Activated CD4-positive, alpha-beta memory T cell treated with anti-CD3 and anti-CD28 coated beads for 36 hours (primary cell): ENCODE measurements at regions not wholly inside any gene's neighbourhood (a gene's known extent, or its start where the extent isn't known, plus 50 kb on each side); places are given as distances from the start of the nearest gene placed in this dataset.

Experiments
- CTCF ChIA-PET: fragments of 350-600 bp; sonication (Branson Sonifier 250); formaldehyde crosslinking; loops from one replicate; lab custom pipeline; 2021; ENCODE audit warnings: antibody characterized with exemption, inconsistent platforms; lab: Charles Lee
- POLR2A ChIA-PET: fragments of 350-600 bp; sonication (Branson Sonifier 250); formaldehyde crosslinking; loops from one replicate; lab custom pipeline; 2021; ENCODE audit warnings: antibody characterized with exemption; lab: Charles Lee
- DNase-seq: peaks from one replicate; pipeline ENCODE4 v3.0.0-alpha.2; 2020
- H3K27ac Mint-ChIP-seq: one replicate; pipeline ENCODE4 v1.8.0; 2021; ENCODE audit warnings: mixed read lengths
- H3K27me3 Mint-ChIP-seq: one replicate; pipeline ENCODE4 v1.8.0; 2021; ENCODE audit warnings: mixed read lengths
- H3K36me3 Mint-ChIP-seq: one replicate; pipeline ENCODE4 v1.8.0; 2021; ENCODE audit warnings: mixed read lengths
- H3K4me1 Mint-ChIP-seq: one replicate; pipeline ENCODE4 v1.8.0; 2021; ENCODE audit warnings: low read depth, mixed read lengths
- H3K4me3 Mint-ChIP-seq: one replicate; pipeline ENCODE4 v1.8.0; 2021; ENCODE audit warnings: mild to moderate bottlenecking, mixed read lengths
- H3K9me3 Mint-ChIP-seq: one replicate; pipeline ENCODE4 v1.8.0; 2021; ENCODE audit warnings: mixed read lengths
- intact Hi-C: fragments of 100-400 bp; cut with micrococcal nuclease; formaldehyde crosslinking; loops from one replicate; pipeline ENCODE4 v1.15.1; 2023

- H3K9me3 Mint-ChIP-seq = peaks cover 15% of the 10 kb centered on the region
- intact Hi-C loops = no loop called here
- CTCF ChIA-PET = no interaction called here
Observed at GRCh38 chr2:116057538-116057937, 1615.1 kb downstream of the DPP10 start.

GRCh38 chr2:116061023-116061422 is 1618.6 kb downstream of the DPP10 start:
- H3K36me3 Mint-ChIP-seq = no peaks in the 10 kb centered on the region
- ChIA-PET CTCF (no interaction called here), POLR2A (no interaction called here)
- H3K4me1 Mint-ChIP-seq = no peaks in the 10 kb centered on the region
- H3K27ac Mint-ChIP-seq = no peak overlapping the region
- H3K9me3 Mint-ChIP-seq = peaks cover 9% of the 10 kb centered on the region
- H3K27me3 Mint-ChIP-seq = no peaks in the 10 kb centered on the region
- no peak for DNase-seq
- intact Hi-C loops = no loop called here
- H3K4me3 Mint-ChIP-seq = no peak overlapping the region

More at GRCh38 chr2:116057538-116057937, 1615.1 kb downstream of the DPP10 start:
- DNase-seq = no peak
- POLR2A ChIA-PET = no interaction called here
- H3K4me1 Mint-ChIP-seq = no peaks in the 10 kb centered on the region
- no peak overlapping the region for H3K4me3 Mint-ChIP-seq
- H3K36me3 Mint-ChIP-seq = no peaks in the 10 kb centered on the region
- no peaks in the 10 kb centered on the region for H3K27me3 Mint-ChIP-seq
- H3K27ac Mint-ChIP-seq = no peak overlapping the region

- no peaks in the 10 kb centered on the region for H3K36me3 Mint-ChIP-seq
- ChIA-PET CTCF (no interaction called here), POLR2A (no interaction called here)
- H3K9me3 Mint-ChIP-seq = peaks cover 12% of the 10 kb centered on the region
- H3K4me3 Mint-ChIP-seq = no peak overlapping the region
- DNase-seq = no peak
- intact Hi-C loops = no loop called here
- no peak overlapping the region for H3K27ac Mint-ChIP-seq
- no peaks in the 10 kb centered on the region for H3K27me3 Mint-ChIP-seq
- no peaks in the 10 kb centered on the region for H3K4me1 Mint-ChIP-seq
Observed at GRCh38 chr2:116073731-116074130, 1631.3 kb downstream of the DPP10 start.

- no peak for DNase-seq
- ChIA-PET CTCF (no interaction called here), POLR2A (no interaction called here)
- H3K9me3 Mint-ChIP-seq = peaks cover 8% of the 10 kb centered on the region
- H3K27me3 Mint-ChIP-seq = no peaks in the 10 kb centered on the region
- H3K36me3 Mint-ChIP-seq = no peaks in the 10 kb centered on the region
- no peak overlapping the region for H3K27ac Mint-ChIP-seq
- no peak overlapping the region for H3K4me3 Mint-ChIP-seq
- no peaks in the 10 kb centered on the region for H3K4me1 Mint-ChIP-seq
- intact Hi-C loops = no loop called here
Observed at GRCh38 chr2:116074161-116074560, 1631.7 kb downstream of the DPP10 start.

- no peaks in the 10 kb centered on the region for H3K27me3 Mint-ChIP-seq
- H3K4me3 Mint-ChIP-seq = no peak overlapping the region
- H3K27ac Mint-ChIP-seq = no peak overlapping the region
- intact Hi-C loops = no loop called here
- H3K9me3 Mint-ChIP-seq = peaks cover 19% of the 10 kb centered on the region
- ChIA-PET CTCF (no interaction called here), POLR2A (no interaction called here)
- H3K36me3 Mint-ChIP-seq = no peaks in the 10 kb centered on the region
- DNase-seq = no peak
- H3K4me1 Mint-ChIP-seq = no peaks in the 10 kb centered on the region
Observed at GRCh38 chr2:116088236-116088635, 1645.8 kb downstream of the DPP10 start.

- Mint-ChIP-seq H3K27ac (no peak overlapping the region), H3K27me3 (no peaks in the 10 kb centered on the region), H3K9me3 (peaks cover 22% of the 10 kb centered on the region), H3K4me1 (no peaks in the 10 kb centered on the region), H3K4me3 (no peak overlapping the region), H3K36me3 (no peaks in the 10 kb centered on the region)
- intact Hi-C loops = no loop called here
- ChIA-PET CTCF (no interaction called here), POLR2A (no interaction called here)
- DNase-seq = no peak
Observed at GRCh38 chr2:116094196-116094595, 1651.8 kb downstream of the DPP10 start.

GRCh38 chr2:116095636-116096035 is 1653.2 kb downstream of the DPP10 start:
- no peaks in the 10 kb centered on the region for H3K36me3 Mint-ChIP-seq
- no peak overlapping the region for H3K27ac Mint-ChIP-seq

GRCh38 chr2:116098049-116098448 is 1655.6 kb downstream of the DPP10 start:
- H3K27me3 Mint-ChIP-seq = no peaks in the 10 kb centered on the region
- no peaks in the 10 kb centered on the region for H3K4me1 Mint-ChIP-seq
- H3K9me3 Mint-ChIP-seq = peaks cover 17% of the 10 kb centered on the region
- no peak overlapping the region for H3K4me3 Mint-ChIP-seq
- H3K36me3 Mint-ChIP-seq = no peaks in the 10 kb centered on the region
- no peak for DNase-seq
- intact Hi-C loops = no loop called here
- ChIA-PET POLR2A (no interaction called here), CTCF (no interaction called here)
- no peak overlapping the region for H3K27ac Mint-ChIP-seq

More at GRCh38 chr2:116095636-116096035, 1653.2 kb downstream of the DPP10 start:
- Mint-ChIP-seq H3K4me3 (no peak overlapping the region), H3K4me1 (no peaks in the 10 kb centered on the region), H3K9me3 (peaks cover 17% of the 10 kb centered on the region), H3K27me3 (no peaks in the 10 kb centered on the region)
- ChIA-PET POLR2A (no interaction called here), CTCF (no interaction called here)
- intact Hi-C loops = no loop called here
- DNase-seq = no peak

- intact Hi-C loops = no loop called here
- Mint-ChIP-seq H3K4me3 (no peak overlapping the region), H3K36me3 (no peaks in the 10 kb centered on the region), H3K4me1 (no peaks in the 10 kb centered on the region), H3K27me3 (no peaks in the 10 kb centered on the region), H3K27ac (no peak overlapping the region), H3K9me3 (peaks cover 8% of the 10 kb centered on the region)
- POLR2A ChIA-PET = no interaction called here
- DNase-seq = no peak
- CTCF ChIA-PET = no interaction called here
Observed at GRCh38 chr2:116109471-116109870, 1667.0 kb downstream of the DPP10 start.

GRCh38 chr2:116117845-116118244 is 1675.4 kb downstream of the DPP10 start:
- POLR2A ChIA-PET = no interaction called here
- no peaks in the 10 kb centered on the region for H3K36me3 Mint-ChIP-seq
- no peak overlapping the region for H3K4me3 Mint-ChIP-seq
- H3K4me1 Mint-ChIP-seq = no peaks in the 10 kb centered on the region
- H3K9me3 Mint-ChIP-seq = peaks cover 13% of the 10 kb centered on the region
- H3K27ac Mint-ChIP-seq = no peak overlapping the region
- CTCF ChIA-PET = no interaction called here
- intact Hi-C loops = no loop called here
- H3K27me3 Mint-ChIP-seq = no peaks in the 10 kb centered on the region
- DNase-seq = no peak

- POLR2A ChIA-PET = no interaction called here
- no peaks in the 10 kb centered on the region for H3K27me3 Mint-ChIP-seq
- H3K4me1 Mint-ChIP-seq = no peaks in the 10 kb centered on the region
- no peak overlapping the region for H3K4me3 Mint-ChIP-seq
- DNase-seq = no peak
- no peak overlapping the region for H3K27ac Mint-ChIP-seq
- peaks cover 23% of the 10 kb centered on the region for H3K9me3 Mint-ChIP-seq
- CTCF ChIA-PET = no interaction called here
- intact Hi-C loops = no loop called here
- no peaks in the 10 kb centered on the region for H3K36me3 Mint-ChIP-seq
Observed at GRCh38 chr2:116132833-116133232, 1681.7 kb upstream of the DDX18 start.

GRCh38 chr2:116133381-116133942 is 1681.0 kb upstream of the DDX18 start:
- H3K4me1 Mint-ChIP-seq = no peaks in the 10 kb centered on the region
- no peak overlapping the region for H3K27ac Mint-ChIP-seq
- no peaks in the 10 kb centered on the region for H3K36me3 Mint-ChIP-seq
- DNase-seq = no peak
- H3K4me3 Mint-ChIP-seq = no peak overlapping the region
- H3K27me3 Mint-ChIP-seq = no peaks in the 10 kb centered on the region
- ChIA-PET CTCF (no interaction called here), POLR2A (no interaction called here)
- intact Hi-C loops = no loop called here
- peaks cover 27% of the 10 kb centered on the region for H3K9me3 Mint-ChIP-seq

GRCh38 chr2:116141891-116142474 is 1672.5 kb upstream of the DDX18 start:
- intact Hi-C loops = no loop called here
- H3K4me3 Mint-ChIP-seq = no peak overlapping the region
- no peaks in the 10 kb centered on the region for H3K4me1 Mint-ChIP-seq
- ChIA-PET POLR2A (no interaction called here), CTCF (no interaction called here)
- peaks cover 21% of the 10 kb centered on the region for H3K9me3 Mint-ChIP-seq
- H3K27me3 Mint-ChIP-seq = no peaks in the 10 kb centered on the region
- H3K36me3 Mint-ChIP-seq = no peaks in the 10 kb centered on the region
- DNase-seq = no peak
- H3K27ac Mint-ChIP-seq = no peak overlapping the region
